Keratinocyte (primary cell): ENCODE measurements at regions not wholly inside any gene's neighbourhood (a gene's known extent, or its start where the extent isn't known, plus 50 kb on each side); places are given as distances from the start of the nearest gene placed in this dataset.

Experiments
- CTCF ChIP-seq, 3 experiments: IDR thresholded peaks in 1 of 3; conservative IDR thresholded peaks in 1 of 3; optimal IDR thresholded peaks in 1 of 3; 2 replicates in 2 of 3; 3 replicates in 1 of 3; pipeline versions ENCODE3 to v1.5.1; 2011; ENCODE audit warnings: low read length in 3 of 3, mild to moderate bottlenecking in 3 of 3, moderate library complexity in 2 of 3, control low read depth in 1 of 3, inconsistent platforms in 1 of 3; ENCODE audit not compliant: insufficient read depth in 2 of 3; ENCODE audit errors: extremely low read depth in 1 of 3
- EZH2 ChIP-seq: IDR thresholded peaks from one replicate; pipeline ENCODE4 v1.6.1; 2012; ENCODE audit warnings: inconsistent platforms, mild to moderate bottlenecking, low read length, moderate library complexity

- TF ChIP-seq CTCF (optimal IDR thresholded peaks at IDR 0.05 in 1 of 3, IDR thresholded peaks at IDR 0.05 in 1 of 3, conservative IDR thresholded peaks at IDR 0.05 in 1 of 3; ENCODE audit: extremely low read depth in 1 of 3, insufficient read depth in 2 of 3, low read length in 3 of 3) (no peak), EZH2 (no peak)
Observed at GRCh38 chr19:30637926-30638325, 265.7 kb downstream of the ZNF536 start.
